Head of caudate nucleus (tissue), 42 donors: ENCODE measurements at regions not wholly inside any gene's neighbourhood (a gene's known extent, or its start where the extent isn't known, plus 50 kb on each side); places are given as distances from the start of the nearest gene placed in this dataset.
"Not testable (repeated sequence)": the region's sequence is repeated elsewhere in the genome, so short reads cannot be mapped to it uniquely, and the experiment has no call there.

ENCODE experiments used
- DNase-seq, 42 donors: peaks; one replicate each; pipeline versions ENCODE4 v3.0.0 to v3.0.0-alpha.2; 2020 to 2021; ENCODE audit warnings: mixed read lengths in 7 of 42
- intact Hi-C: fragments of 100-400 bp; cut with DNase I; formaldehyde crosslinking; loops from one replicate; pipeline ENCODE4 v1.15.0; 2022

DNA sequence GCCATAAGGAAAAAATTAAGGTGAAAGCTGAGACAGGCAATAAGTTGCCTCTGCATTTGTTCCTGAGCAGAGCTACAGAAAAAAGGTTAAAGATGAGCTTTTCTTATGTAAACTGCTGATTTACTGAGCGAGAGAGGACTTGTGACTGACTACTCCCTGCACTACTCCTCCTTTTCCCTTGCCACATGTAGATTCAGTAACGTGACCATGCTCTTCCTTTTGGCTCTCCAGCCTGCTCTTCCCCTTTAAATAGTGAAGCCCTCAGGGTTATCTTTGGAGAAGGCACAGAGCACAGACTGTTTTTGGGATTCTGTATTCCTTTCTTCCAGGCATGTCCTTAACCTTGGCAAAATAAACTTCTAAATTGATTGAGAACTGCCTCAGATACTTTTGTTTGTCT is 630.2 kb downstream of the UQCRFS1 start:
- no peak for DNase-seq
- intact Hi-C loops: no loop called here

DNA sequence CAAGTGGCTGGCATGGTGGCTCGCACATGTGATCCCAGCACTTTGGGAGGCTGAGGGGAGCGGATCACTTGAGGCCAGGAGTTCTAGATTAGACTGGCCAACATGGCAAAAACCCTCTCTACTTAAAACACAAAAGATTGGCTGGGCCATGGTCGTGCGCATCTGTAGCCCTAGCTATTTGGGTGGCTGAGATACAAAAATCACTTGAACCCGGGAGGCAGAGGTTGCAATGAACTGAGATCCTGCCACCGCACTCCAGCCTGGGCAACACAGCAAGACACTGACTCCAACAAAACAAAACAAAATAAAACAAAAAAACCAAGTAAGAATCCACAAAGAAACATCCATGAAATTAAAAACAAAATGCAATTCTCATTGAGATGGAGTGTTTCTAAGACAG is 630.6 kb downstream of the UQCRFS1 start:
- intact Hi-C loops: no loop called here

DNA sequence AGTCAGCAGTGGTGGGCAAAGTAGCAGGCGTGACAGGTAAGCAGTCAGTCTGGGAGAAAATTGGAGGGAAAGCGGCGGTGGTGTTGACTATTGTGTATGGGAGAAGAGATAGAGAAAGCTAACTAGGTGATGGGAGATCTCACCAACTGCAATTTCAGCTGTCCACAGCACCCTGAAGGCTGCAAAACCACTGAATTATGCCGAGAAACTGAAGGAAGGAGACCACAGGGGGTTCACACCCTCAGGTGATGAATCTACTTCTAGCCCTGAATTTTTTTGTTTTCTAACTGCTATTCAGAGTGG is 631.5 kb downstream of the UQCRFS1 start:
- no peak for DNase-seq
- intact Hi-C loops: no loop called here

More for the DNA sequence above, 630.6 kb downstream of the UQCRFS1 start:
- DNase-seq: peak in 2 of 42 donors; percentile 6 to 21

DNA sequence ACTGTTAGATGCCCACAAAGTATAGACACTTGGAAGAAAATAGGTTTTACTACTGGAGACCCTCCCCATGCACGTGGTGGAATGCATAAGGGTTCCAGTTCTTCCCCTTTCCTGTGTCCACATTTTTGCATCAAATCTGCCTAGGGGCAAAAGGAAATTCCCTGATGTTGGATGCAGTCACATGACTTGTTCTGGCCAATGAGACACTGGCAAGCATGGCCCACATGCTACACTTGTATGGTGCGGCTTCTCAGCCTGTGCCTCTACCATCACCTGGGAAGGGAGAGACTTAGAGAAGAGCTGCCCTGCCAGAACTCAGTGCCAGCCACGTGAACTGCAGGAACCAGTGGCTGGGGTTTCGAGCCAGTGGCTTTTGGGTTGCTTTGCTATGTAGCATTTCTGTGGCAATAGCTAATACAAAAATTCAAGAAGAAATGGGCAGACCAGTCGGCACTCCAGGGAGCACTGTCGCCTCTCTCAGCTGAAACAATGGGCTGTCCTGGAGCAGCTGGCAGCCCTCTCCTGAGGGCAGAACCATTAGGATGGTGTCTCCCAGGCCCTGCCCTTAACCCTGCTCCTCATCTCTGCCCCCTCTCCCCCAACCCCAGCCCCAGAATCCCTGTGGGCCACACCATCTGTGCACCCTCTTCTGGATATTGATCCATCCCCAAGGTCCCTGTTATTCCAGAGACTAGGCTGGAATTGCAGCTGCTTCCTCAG is 634.0 kb downstream of the UQCRFS1 start:
- DNase-seq: no peak
- intact Hi-C loops: no loop called here

DNA sequence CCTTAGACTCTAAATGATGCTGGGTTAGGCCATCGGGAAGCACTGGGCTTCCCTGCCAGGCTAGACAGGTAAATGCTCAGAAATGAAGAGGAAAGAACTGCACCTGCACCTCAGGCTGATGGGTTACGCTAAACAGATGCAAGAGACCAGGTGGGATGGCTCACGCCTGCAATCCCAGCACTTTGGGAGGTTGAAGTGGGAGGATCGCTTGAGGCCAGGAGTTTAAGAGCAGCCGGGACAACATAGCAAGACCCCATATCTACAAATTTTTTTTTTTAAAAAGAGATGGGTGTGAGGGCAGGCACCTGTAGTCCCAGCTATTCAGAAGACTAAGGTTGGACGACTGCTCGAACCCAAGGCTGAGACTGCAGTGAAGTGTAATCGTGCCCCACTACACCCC is 634.7 kb downstream of the UQCRFS1 start:
- DNase-seq: no peak
- intact Hi-C loops: no loop called here

DNA sequence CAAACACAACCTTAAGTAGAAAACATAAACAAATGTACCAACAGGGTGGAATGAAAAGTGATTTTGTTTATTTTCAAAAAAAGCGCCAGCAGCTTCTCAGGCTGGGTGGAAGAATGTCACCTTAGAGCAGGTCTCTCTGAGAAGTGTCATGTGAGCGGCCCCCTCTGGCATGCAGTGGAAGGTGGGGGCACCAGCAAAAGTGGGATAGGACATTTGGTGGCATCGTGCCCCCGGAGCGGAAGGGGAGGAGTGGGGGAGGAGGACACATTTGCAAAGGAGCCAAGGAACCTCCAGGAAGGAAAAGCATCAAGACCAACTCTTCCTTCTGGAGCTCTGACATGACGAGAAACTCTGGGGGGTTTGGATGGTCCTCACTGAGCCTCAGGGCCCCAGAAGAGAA is 635.3 kb downstream of the UQCRFS1 start:
- intact Hi-C loops: no loop called here
- no peak for DNase-seq

DNA sequence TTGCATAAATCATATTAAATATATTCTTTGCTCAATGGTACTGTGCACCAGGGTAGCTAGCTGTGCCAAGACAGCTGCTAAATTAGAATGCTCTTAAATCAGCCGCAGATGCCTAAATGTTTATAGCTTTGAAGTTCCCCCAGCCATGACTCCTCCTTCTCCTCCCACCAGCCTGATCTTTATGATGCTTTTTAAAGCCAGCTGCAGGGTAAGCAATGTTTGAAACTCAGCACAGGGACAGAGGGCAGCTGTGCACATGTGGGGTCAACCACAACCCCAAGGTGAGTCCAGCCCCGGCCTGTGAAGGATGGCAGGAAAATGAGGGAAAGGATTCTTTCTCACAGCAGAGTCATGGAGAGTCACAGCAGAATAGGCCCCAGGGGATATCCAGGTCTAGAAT is 635.7 kb downstream of the UQCRFS1 start:
- intact Hi-C loops: no loop called here
- no peak for DNase-seq

DNA sequence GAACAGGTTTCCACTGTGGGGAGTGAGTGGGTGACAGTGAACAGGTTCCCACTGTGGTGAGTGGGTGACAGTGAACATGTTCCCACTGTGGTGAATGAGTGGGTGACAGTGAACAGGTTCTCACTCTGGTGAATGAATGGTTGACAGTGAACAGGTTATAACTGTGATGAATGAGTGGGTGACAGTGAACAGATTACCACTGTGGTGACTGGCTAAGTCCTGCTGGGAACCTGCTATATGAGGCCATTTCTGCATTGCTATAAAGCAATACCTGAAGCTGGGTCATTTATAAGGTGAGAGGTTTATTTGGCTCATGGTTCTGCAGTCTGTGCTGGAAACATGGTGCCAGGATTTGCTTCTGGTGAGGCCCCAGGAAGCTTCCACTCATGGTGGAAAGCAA is 637.1 kb downstream of the UQCRFS1 start:
- no peak for DNase-seq
- intact Hi-C loops: no loop called here

DNA sequence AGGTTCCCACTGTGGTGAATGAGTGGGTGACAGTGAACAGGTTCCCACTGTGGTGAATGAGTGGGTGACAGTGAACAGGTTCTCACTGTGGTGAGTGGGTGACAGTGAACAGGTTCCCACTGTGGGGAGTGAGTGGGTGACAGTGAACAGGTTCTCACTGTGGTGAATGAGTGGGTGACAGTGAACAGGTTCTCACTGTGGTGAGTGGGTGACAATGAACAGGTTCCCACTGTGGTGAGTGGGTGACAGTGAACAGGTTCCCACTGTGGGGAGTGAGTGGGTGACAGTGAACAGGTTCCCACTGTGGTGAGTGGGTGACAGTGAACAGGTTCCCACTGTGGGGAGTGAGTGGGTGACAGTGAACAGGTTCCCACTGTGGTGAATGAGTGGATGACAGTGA is 637.6 kb downstream of the UQCRFS1 start:
- DNase-seq, intact Hi-C loops: not testable (repeated sequence)

DNA sequence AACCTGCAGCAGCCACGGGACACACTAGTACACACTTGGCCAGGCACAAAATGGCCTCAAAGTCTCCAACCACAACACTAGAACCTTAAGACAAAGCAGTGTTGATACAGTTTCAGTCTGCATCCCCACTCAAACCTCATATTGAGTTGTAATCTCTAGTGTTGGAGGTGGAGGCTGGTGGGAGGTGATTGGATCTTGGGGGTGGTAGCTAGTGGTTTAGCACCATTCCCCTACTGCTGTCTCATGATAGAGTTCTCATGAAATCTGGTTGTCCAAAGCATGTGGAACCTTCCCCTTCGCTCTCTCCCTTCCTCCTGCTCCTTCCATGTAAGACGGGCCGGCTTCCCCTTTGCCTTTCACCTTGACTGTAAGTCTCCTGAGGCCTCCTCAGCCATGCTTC is 638.7 kb downstream of the UQCRFS1 start:
- no peak for DNase-seq
- intact Hi-C loops: no loop called here

DNA sequence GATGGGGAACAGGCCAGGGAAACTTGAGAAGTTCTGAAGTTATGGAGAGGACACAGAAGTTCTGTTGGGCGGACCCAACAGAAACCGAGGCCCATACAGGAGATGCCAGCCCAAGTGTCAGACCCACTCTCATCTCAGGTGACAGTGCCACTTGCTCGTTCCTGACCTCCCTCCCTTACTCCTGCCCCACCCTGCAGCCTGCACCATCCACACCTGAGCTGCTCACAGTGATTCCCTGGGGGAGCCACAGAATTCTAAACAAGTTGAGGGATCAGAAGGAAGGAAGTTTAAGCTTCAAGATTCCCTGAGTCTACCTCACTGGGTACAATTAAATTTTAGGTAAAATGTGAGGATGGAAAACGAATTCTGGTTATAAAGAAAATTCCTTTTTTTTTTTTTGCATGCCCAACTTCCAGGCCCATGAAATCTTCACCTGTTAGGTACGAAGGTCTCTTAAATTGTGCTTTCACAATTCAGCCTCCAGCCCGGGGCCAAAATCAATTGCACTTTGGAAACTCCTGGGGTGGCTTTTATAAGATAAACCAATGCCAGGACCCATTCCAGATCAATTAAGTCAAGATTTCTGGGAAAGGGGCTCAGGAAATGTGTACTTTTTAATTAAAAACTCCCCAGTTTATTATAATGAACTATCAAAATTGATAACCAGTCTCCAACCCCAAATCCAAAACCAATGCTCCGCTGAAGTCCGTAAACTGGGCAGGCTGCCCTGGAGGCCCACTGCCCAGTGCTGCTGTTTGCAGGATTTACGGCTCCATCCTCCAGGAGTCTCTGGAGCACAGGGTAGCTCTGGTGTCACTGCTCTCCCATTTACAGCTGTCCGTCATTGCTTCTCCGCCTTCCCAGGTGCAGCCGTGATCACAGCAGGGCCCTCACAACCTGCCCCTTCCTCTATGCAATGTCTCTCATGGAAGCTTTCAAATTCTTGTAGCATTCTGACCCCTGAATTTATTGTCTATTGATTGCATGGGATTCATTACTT is 643.5 kb downstream of the UQCRFS1 start:
- intact Hi-C loops: no loop called here
- DNase-seq: no peak

DNA sequence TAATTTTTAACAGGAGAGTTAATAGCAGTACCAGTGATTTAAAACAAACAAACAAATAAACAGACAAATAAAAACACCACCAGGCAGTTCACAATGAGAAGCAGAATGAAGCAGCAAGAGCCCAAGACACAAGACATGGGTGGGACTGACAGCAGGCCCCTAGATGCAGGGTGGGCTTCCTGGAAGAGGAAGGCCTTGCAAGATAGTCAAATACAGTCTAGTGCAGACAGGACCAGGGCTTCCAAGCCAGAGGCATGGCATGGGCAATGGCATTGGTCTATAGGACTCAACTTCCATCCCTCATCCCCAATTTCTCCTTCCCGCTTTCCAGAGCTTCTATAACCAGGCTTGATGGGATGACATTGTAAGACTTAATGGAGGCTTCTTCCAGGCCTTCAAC is 645.1 kb downstream of the UQCRFS1 start:
- intact Hi-C loops: no loop called here
- no peak for DNase-seq

DNA sequence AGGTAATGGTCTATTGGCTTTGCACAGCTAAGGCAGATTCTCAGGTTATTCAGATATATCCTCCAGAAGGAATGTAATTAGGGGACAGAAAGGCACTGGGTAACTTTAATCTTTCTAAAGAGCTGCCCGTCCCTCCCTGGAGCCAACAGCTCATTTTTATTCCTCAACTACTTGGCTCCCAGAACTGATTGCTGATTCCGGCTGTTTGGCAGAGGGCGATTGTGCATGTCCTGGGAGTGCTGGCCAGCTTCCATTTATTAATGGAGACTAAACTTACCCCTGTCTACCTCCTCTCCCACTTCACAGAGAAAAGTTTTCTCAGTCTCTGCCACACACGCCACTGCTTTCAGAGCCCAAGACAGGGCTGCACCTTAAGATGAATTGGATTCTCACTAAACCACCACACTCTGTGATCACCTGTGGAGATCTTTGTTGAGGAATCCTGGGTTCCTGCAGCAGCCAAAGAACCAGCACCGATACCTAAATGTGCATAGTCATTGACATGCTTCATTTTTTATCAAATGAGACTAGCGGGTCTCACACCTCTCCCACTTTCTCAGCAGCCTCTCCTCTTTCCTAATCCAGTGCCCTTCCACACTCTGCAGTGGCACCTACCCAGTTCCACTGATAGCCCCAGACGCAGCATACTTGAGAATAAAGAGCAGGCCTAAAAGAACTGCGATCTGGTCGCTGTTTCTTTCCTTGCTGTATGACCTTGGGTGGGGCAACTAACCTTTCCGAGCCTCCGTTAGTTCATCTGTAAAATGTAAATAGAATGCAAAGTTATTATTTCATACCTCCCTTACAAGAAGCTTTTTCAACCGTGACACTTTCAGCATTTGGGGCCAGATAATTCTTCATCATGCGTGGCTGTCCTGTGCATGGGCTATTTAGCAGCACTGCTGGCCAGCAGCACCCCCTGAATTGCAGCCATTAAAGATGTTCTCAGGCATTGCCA is 648.7 kb downstream of the UQCRFS1 start:
- DNase-seq: peak in 1 of 42 donors; percentile 34
- intact Hi-C loops: no loop called here

DNA sequence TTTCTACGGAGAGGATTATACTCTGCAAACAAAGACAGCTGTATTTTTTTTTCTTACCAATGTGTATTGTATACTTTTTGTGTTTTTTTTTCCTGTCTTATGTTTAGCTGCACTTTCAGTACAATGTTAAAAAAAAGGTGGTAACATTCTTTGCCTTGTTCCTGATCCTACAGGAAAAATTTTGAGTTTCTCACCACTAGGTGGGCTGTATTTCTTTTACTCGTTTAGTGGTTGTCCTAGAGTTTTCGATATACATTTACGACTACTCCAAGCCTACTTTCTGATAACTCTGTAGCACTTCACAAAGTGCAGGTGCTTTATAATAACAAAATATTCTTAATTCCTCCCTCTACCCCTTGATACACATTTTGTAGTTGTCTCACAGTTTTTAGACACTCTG is 652.2 kb downstream of the UQCRFS1 start:
- intact Hi-C loops: no loop called here
- DNase-seq: no peak

DNA sequence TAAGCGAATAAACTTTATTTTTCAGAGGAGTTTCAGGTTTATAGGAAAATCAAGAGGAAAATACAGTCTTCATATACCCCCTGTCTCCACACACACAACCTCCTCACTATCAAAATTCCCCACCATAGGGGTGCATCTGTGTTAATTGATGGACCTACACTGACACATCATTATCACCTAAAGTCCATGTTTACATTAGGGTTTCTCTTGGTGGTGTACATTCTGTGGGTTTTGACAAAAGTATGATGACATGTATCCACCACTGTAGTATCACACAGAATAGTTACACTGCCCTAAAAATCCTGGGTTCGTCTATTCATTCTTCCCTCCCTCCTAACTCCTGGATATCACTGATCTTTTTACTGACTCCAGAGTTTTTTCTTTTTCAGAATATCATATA is 654.2 kb downstream of the UQCRFS1 start:
- DNase-seq: no peak

DNA sequence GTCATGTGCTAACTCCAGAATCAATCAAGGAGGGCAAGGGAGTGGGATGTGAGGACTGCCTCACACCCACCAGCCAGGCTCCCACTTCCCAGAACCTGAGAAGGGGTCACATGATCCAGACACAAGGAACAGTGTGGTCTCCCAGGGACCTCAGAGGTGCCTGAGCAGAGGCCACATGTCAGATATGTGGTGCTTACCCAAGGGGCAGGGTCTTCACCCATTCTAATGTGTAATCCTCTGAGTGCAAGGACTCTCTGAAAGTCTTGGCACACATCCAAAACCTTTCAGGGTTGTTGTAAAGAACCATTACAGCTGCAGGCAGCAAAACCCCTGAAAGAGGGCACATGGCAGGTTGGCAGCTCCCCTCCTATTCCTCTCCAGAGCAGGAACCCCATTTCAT is 656.6 kb downstream of the UQCRFS1 start:
- intact Hi-C loops: no loop called here
- peak in 1 of 42 donors; percentile 27 for DNase-seq

More for the DNA sequence above, 654.2 kb downstream of the UQCRFS1 start:
- intact Hi-C loops: no loop called here

DNA sequence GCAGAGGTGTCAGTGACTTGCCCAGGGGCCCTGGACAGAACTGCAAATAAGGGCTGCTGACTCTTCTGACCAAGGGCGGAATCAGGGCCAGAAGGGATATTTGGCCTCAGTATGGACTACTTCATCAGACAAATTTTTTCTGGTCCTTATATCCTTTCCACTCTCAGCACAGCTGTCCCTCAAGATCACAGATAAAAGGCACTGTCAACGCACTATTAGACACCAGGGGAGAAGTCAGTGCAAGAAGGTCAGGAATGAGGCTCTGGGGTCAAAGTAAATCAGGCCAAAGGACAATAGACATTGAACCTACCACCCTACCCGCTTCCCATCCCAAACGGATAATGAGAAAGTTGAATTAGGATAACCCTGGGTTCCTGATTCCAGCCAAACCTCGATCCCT is 657.6 kb downstream of the UQCRFS1 start:
- intact Hi-C loops: no loop called here
- peak in 1 of 42 donors; percentile 9 for DNase-seq

DNA sequence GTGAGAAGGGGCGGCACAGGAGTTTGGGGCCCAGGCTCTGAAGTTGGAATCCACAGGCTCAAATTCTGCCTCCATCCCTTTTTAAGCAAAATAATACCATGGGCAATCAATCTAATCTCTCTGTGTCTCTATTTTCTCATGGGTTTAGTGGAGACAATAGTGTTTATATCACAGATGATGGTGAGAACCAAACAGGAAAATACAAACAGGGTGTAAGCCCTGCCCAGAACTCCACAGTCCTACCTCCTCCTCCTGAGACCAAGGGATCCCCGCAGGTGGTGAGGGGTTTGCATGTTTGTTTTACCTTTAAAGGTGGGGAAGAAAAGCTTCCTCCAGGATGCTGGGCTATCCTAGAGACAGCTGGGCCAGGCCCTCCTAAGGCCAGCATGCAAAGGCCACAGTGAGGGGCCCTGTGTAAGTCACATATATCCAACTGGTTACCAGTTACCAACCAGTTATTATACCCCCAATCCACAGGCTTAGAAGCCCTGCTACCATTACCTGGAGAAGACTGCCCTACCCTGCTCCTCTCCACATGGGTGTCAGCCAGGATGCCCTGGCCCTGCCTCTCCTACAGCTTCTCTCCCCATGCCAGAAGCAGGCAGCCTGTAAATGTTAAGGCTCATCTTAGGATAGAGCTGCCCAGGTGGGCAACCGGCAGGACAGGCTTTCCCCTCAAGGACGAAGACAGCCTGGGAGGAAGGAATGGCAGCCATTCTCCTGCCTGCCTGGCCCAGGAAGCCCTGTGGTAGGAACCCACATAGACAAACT is 658.4 kb downstream of the UQCRFS1 start:
- intact Hi-C loops: no loop called here
- peak in 1 of 42 donors; percentile 13 for DNase-seq

DNA sequence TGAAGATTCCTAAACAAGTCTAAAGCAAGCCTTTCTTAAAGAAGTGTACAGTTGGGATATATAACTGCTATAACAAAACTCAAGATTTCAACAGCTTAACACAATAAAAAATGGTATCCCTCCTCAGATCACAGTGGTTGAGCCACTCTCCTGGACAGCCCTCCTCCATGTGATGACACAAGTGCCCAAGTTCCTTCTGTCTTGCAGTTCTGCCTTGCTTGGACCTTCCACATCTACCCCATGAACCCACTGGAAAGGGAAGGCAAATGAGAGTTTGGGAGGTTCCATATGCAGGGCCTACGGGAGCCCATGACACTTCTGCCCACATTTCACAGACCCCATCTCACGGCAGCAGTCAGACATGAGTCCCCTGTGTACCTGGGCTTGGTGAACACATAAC is 659.2 kb downstream of the UQCRFS1 start:
- intact Hi-C loops: no loop called here
- peak in 1 of 42 donors; percentile 20 for DNase-seq
